ENCODE measurements at regions not wholly inside any gene's neighbourhood (a gene's known extent, or its start where the extent isn't known, plus 50 kb on each side); places are given as distances from the start of the nearest gene placed in this dataset.
"Not testable (repeated sequence)": the region's sequence is repeated elsewhere in the genome, so short reads cannot be mapped to it uniquely, and the experiment has no call there.

DNA sequence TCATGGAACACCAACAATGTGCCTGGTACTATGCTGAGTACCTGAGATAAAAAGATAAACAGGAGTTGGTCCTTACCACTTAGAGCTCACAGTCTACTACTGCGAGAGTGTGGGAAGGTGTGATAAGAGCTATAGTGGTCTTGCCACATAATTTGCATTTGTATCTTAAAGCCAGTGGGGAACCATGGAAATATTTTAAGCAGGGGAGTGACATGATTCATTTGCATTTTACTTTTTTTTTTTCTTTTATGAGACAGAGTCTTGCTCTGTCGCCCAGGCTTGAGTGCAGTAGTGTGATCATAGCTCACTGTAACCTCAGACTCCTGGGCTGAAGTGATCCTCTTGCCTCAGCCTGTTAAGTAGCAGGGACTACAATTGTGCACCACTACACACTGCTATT, 54.2 kb upstream of the FAM72C start:
- not testable (repeated sequence) for DNase-seq (ENCODE audit: low read depth, low spot score)

DNA sequence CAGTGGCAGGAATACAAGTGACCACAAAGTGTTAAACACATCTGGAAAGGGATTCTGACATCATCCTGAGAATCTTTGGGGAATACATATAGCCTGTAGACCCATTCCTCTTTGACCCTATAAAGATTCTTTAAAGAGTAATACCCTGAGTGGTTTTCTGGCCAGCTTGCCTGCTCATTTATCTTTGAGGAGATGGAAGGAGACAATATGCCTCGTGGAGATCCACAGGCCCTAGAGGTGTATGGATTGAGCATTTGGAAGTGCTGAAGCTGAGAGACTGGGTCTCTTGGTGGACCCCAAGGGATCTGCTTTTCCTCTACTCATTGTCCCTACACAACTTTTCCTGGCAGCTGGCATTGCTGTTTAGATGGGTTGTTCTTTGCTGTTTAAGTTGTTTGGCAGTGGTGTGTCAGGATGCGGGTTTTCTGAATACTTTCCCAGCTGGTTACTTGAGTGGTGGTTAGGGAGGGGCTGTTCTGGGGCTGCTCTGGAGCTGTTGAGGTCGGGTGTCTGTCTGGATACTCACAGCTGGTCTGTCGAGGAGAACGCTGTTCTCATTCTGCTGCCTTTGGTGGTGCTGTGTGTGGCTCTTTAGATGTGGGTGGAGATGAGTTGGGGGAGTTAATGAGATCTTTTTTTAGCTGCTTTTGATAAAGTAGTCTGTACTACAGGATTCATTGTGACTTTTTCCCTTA, 50.1 kb upstream of the FAM72C start:
- not testable (repeated sequence) for DNase-seq (ENCODE audit: low read depth, low spot score)
